ENCODE measurements at regions not wholly inside any gene's neighbourhood (a gene's known extent, or its start where the extent isn't known, plus 50 kb on each side); places are given as distances from the start of the nearest gene placed in this dataset.

DNA sequence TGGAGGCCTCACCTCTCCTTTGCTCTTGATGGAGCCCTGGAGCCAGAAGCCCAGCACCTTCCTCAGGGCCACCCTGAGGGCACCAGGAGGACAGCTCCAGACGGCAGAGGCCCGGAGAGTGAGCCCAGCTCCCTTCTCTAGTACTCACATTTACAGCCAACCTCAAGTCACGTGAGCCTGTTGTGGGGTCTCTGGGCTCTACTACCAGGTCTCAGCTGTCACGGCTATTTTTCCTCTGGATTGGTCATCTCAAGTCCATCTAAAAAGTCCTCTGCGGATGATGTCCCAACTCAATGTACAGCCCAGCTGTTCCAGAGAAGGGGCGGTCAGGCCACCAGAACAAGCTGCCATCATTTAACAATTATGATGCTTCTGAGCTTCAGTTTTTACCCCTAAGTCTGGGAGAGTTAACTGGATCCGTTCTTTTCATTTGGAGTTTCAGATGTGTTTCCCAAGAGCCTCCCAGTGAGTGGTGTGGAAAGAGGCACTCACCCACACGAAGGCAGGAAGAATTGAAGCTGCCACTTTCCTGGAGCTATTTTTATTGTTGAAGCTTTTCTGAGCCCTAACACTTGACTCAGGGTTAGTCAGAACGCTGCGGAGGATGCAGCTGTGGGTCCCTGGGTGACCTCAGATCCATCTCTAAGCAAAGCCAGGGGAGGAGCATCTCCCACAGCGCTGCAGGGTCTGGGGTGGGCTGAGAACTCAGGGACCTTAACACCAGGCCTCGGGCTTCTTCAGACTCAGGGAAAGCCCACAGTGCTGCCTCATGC, 143.5 kb upstream of the UBL3 start:
- DNase-seq: no peak

DNA sequence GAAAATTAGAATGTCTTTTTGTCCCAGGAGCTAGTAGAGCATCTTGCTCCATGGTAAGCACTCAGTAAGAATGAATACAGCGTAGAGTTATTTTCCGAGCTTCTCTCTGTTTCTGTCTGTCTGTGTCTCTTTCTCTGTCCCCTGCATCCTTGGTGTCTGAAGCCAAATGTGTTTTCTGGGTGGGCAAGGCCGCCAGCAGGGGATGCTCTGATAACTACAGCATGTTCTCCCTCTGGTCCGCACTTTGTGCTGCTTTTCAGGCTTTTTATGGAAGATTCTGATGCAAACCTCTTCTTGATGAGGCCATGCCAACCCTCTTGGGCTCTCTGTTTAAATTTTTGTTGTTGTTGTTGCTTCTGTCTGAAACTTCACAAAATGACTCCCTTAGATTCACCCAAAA, 142.8 kb upstream of the UBL3 start:
- no peak for DNase-seq

DNA sequence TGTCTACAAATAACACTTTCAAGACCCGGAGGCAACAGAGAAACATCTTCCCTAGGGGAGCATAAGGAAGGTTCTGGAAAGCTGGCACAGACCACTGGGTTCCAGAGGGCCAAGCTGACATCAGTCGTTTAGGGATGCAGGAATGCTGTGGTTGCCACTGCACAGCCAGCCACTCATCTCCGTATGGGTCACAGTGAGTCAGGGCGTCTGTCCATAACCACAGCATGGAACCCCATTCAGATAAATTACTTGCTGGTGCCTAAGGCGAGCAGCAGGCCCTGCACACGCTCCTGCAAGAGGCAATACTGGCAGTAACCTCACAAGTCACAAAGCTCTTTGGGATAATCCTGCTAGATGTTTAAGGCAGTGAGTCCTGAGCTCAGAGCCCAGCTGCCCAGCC, 140.9 kb upstream of the UBL3 start:
- no peak for DNase-seq

DNA sequence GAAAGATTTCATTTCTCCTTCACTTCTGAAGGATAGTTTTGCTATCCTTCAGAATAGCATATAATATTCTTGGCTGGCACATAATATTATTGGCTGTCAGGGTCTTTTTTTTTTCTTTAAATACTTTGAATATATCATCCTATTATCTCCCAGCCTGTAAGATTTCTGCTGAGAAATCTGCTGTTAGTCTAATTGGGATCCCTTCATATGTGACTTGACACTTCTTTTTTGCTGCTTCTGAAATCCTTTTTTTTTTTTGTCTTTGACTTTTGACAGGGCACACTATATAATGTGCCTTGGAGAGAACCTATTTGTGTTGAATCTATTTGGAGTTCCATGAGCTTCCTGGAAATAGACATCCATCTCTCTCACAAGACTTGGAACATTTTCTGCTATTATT, 136.9 kb upstream of the UBL3 start:
- DNase-seq: no peak

DNA sequence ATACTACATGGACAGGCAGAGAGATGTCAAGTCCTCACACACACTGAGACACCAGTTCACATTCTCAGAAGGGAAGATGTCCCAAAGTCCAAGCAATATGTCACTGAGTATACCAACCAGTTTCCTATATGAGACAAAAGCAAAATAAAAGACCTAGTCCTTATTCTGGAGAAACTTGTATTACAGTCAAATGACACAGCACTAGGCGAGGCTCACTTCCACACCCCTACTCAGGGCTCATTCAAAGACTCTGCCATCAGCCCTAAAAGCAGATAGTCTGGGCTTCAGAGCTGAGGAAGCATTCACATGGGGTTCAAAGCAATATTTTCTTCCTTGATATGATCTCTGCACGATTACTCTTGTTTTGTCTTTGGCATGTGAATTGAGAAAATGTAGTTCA, 129.9 kb upstream of the UBL3 start:
- no peak for DNase-seq

DNA sequence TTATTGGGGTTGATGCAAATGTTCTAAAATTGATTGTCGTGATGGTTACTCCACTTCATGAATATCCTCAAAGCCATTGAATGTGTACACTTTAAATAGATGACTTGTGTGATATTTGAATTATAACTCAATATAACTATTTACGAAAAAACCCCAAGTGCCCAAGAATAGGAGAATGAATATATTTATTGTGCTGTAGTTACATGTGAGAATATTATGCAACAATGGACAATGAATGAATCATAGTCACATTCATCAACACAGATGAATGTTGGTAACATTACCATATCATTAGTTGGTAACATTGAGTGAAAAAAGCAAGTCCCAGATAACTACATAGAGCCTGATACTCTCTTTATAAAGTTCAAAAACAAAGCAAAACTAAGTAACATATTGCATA, 127.8 kb upstream of the UBL3 start:
- DNase-seq: no peak

DNA sequence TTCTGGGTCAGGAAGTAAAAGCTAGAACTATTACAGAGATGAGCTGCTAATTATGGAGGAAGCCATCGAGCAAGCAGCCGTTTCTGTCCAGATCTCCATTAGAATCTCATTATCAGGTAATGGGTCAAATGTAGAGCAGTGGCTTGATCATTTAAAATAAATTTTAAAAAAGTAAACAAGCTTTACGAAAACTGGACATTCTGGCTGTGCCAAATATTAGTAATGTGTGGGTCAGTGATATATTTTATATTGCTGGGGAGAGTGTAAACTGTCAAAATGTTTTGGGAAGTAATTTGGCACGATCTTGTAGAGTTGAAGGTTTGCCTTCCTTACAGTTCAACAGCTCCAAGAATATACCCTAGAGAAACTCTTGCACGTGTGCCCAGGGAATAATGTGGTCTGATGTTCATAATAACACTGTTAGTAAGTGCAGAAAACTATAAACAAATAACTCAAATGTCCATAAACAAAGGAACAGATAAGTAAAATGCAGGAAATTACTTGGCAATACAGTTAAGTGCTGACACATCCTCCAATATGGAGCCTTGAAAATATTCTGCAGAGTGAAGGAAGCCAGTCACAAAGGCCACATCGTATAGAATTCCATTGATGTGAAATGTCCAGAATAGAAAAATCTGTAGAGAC, 127.2 kb upstream of the UBL3 start:
- DNase-seq: no peak

DNA sequence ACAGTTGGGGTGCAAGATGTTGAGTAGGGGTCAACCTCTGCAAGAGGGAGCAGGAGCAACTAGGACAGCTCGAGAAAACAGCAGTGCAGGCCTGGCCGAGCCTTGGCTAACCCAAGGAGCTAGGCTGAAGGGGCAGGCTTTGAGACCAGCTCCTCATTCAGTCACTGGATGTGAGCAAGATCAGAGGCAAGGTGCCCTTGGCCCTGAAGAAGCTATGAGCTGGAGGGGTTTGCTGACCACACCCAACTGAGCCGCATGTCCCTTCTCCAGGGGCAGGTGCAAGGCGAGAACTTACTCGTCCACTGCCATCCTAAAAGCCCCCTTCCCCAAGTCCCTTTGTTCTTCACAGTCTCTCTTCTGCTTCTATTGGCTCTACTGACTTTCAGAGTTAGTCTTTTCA, 126.1 kb upstream of the UBL3 start:
- DNase-seq: no peak

DNA sequence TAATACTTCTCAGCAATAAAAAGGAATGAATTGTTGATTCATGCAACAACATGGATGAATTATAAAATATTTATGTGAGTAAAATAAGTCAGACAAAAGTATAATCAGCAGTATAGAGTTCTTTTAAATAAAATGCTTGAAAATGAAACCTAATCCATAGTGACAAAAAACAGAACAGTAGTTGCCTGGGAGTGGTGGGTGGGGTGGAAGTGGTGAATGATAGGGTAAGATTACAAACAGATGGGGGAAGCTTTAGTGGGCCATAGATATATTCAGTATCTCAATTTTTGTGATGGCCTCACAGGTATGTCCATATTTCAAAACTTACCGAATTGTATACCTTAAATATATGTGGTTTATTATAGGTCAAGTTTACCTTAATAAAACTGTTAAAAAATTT, 124.9 kb upstream of the UBL3 start:
- DNase-seq: no peak

DNA sequence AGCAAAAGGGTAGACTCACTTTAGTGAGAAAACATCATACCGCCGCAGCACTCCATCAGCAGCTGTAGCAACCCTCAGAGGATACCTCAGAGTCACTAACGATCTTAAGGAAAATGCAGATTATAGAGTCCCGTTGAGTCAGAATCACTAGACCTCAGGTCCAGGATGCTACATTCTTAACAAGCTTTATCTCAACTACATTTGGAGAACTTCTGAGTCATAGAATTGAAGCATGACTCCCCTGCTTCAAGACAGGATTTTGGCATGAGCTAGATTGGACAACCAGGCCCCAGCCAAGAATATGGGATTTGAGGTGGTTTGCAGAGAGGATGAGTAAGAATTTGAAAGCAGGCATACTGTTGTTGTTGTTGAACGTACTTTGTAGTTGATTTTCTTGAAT, 118.9 kb upstream of the UBL3 start:
- no peak for DNase-seq

DNA sequence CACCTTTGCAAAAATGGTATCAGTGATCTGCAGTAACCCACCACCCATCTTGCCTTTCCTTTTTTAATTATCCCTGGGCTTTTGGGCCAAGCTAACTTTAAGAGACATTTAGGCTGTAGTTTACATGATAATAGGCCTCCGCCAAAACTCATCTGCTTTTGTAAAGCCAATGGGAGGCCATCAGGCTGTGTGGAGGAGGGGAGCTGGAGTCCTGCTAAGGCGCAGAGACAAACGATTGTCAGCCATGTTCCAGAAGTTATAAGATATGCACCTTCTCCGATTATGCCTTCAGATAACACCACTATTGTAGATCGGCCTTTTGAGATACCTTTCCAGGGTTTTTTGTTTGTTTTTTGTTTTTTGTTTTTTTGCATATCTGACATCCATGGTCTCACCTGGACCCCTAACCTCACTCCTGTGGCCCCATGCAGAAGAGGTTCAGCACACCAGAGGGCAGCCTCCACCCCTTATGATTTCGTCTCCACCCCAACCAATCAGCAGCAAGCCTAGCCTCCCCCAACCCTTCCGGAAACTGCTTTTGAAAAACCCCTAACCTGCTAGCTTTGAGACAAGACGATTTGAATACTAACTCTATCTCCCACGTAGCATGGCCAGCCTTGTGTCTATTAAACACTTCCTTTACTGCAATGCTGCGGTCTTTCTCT, 113.9 kb upstream of the UBL3 start:
- DNase-seq: no peak

DNA sequence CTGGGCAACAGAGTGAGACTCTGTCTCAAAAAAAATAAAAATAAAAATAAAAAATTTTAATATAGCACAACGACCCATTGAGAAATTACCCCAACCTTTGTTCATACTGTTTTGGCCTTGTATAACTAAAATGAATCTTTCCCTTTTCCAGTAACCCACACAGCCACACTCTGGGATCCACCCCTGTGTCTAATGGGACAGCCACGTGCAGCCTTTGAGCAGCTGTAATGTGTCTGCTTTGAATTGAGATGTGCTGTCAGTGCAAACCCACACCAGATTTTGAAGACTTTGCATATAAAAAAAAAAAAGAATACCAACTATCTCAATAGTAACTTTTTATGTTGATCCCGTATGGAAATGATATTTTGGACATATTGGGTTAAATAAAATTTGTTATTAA, 112.7 kb upstream of the UBL3 start:
- no peak for DNase-seq

DNA sequence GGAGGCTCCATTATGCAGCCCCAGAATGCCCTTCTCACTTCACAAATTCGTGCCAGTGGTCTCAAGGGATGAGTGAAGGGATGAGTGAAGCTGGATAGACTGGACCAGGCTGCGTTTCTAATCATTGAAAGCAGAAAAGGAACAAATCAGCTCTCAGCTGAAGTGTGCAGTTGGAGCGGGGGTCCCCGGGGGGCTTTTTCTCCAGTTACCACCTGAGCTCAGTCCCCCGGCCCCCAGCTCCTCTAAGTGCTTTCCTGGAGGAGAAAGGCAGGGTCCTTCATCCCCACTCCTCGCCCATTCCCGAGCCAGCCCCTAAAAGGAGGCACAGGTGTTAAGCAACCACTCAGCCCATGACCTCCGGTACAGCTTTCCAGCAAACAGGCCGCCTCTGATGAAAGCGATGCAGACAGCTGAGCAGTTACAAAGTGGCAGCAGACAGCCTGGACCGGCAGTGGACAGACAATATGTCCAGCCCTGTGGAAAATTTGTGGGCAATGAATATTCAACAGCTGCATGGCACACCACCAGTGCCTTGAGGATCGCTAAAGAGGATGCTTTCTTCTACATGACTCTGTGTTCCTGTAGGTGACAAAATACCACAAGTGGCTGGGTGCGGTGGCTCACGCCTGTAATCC, 110.7 kb upstream of the UBL3 start:
- no peak for DNase-seq

DNA sequence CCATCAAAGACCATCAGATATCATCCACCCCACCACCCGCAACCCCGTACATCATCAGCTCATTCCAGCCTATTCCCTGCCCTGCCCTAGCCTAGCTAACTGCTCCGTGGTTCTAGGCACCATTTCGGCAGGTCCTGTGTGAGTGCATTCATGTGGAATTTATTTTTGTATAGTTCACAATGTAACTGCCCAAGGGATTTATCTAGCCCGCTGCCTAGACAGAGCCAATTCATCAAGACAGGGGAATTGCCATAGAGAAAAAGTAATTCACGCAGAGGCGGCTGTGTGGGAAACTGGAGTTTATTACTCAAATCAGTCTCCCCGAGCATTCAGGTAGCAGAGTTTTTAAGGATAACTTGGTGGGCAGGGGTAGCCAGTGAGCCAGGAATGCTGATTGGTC, 109.2 kb upstream of the UBL3 start:
- DNase-seq: no peak

DNA sequence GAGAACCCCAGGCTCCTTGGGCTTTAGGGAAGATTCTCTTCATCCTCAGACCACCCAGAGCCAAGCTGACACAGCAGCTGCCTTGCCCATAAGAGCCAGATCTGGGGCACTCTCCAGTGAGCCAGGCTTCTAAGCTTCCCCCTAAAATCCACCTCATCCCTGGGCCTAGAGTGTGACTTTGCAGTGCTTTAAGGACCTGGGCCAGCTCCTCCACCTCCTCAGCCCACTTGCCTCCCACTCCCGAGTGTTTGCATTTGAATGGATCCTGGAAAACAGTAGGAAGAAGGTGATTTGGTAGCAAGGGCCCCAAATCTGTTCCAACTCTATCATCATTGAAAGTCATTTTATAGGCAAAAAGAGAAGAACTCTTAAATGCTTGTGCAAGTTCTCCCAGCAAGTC, 108.7 kb upstream of the UBL3 start:
- DNase-seq: no peak

DNA sequence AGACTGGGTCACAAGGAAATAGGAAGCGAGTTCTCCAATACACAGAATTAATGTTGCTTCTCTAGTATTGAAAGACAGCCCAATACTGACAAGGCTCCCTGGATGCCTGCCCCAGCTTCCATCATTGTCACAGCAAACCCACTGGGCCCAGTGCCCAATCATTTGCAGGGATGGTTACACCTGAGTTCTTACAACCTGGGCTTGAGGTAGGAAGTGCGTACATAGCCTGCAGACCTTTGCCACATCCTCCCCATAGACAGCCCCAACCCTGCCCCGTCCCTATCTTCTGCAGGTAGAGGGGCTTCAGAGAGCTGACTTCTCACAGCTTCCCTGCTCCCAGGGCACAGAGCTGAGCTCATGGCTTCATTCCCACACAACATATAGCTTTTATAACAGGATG, 108.1 kb upstream of the UBL3 start:
- DNase-seq: no peak

DNA sequence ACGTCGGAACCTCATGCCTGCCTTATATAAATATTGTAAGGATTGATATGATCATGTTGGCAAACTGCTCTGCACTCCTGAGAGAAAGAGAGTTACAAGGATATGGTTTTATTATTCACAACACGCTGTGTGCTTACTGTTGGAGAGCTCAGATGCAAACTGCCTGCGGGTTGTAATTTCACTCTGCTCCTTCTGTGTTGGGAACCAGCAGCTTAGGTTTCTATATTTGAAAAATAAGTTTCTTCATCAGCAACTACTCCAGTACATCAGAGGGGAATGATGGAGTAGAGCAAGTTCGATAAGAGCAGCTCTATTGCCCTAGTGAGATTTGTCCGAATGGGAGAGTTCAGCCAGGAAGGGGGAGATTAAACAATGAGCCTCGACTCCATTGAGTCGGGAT, 106.9 kb upstream of the UBL3 start:
- no peak for DNase-seq

DNA sequence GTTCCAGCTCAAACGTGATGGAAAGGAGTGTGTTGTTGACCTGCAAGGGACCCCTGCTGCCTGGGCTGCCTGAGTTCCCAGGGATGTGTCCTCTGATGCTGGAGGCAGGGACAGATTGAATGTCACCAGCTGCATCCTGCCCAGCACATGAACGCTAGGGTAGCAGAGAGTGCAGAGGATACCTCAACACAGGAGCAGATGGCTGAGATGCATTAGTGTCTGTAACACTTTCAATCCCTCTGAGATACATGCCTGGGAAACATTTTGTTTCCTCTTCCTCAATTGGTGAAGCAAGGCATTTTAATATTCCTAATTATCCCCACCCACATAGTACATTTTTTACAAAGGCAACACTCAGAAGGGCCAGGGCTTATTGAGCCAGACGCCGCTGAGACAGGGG, 106.4 kb upstream of the UBL3 start:
- DNase-seq: no peak

DNA sequence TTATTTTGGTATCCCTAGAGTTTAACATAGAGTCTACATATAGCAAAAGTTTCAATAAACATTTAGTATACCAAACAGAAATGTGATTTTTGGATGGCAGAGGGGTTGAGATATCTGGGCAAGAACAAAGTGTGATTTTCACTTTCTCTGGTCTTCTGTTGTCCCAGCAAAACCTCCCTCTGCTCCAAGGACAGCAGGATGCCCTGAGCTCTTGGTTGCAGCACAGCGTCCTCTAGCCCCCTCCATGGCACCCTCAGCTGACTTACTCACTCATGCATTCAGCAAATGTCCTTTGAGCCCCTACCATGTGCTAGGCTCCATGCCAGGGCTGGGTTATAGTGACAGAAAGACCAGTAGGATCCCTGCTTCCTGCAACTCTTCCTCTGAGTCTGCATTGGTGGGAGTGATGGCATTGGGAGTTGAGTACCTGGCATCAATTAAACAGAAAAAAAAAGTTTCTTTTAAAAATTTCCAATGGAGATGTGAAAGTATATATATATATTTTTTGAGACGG, 104.8 kb upstream of the UBL3 start:
- DNase-seq: no peak

DNA sequence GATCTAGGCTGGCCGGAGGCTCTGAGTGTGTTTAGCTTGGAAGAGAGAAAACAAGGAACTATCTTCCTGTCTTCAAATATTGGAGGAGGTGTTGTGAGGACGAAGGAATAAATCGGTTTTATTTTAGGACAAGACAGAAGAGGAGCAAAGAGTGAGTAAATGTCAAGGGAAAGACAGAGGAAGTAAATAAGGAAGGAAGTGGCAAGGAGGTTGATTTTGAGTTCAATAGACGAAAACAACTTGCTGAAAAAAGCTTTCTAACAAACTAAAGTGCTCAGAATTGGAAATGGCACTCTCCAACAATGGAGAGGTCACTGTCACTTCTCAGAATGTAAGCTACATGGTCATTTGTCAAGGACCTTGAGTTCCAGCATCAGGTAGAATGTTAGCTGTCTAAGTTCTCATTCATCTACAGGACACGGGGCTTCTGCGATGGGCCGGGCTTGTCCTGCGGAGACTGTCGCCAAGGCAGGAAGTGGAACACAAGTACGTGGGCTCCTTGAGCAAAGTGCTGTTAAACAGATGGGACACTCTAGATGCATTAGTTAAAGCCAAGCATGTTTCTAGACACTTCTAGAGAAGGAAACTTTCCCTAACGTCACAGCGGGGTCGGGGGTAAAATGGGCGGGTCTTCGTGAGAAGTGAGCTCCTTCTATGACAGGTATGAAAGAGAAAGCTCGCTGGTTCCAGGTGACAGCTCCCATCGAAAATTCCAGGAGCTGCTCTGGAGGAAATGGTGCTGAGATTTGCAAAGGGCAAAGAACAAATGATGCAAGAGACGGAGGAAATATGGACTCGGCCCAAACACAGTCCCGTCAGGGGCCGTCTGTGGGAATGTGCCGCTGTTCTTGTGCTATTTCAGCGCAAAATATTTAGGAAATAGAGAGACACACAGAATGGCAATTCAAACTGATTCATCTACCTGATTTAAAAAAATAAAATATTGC, 103.9 kb upstream of the UBL3 start:
- no peak for DNase-seq

DNA sequence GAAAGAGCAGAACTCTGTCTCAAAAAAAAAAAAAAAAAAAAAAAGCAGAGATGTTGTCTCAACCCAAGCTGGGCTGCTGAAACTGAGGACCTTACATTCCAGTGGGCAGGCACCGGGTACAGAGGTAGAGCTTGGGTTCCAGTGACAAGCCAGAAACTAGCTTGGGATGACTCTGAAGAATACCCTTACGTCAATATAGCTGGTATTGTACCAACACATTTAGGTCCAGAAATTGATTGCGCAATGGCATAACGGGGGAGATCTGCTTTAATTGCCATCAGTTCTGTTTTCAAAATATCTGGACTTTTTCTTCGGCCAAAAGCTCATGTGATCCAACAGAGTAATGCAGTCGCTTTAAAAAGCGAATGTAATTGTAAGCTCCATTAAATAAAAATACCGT, 103.1 kb upstream of the UBL3 start:
- no peak for DNase-seq

DNA sequence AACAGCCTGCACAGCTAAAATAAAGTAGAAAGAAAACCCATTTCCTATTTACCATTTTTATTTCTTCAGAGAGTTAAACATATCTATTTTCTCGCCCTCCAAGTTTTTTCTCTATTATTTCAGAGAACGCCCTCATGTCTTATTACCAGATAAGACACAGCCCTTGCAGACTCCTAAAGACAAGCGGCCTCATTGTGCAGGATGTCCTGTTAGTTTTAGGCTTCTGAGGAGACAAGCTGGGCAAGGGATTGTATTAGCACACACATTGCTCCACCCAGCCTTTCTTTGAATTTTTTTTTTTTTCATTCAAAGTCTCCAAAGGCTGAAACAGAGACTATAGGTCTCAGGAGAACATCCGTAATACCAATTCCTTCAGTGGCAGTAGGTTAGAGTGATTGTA, 101.8 kb upstream of the UBL3 start:
- DNase-seq: no peak

DNA sequence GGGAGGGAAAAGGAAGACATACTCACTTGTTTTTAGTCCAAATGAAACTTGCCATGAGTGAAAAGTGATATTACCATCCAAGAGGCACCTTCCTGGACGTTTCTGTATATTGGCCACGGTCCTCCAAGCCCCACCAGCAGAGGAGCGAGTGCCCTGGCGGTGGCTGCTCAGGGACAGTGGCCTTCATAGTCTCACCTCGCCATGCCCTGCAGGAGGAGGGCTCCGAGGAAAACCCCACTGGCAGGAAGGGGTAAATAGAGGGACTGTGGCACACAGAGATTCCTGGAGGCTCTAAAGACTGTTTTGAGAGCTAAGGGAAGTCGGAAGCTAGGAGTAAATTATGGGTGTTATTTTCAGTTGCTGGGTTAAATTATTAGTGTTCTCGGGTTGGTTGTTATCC, 98.4 kb upstream of the UBL3 start:
- no peak for DNase-seq

Measured in NCI-H1436 treated with DMSO at 0.1 percent for 48 hours (cell line).